HG03103 (cell line): ENCODE measurements at regions not wholly inside any gene's neighbourhood (a gene's known extent, or its start where the extent isn't known, plus 50 kb on each side); places are given as distances from the start of the nearest gene placed in this dataset.

Experiments
- ATAC-seq: cut with Tn5 transposase; IDR thresholded peaks from one replicate; pipeline ENCODE4 v1.9.1; 2021; ENCODE audit warnings: low read depth; ENCODE audit not compliant: unreplicated experiment

- no peak for ATAC-seq
These were observed 175.8 kb upstream of the RARB start for GRCh38 chr3:25252291-25252690.

DNA sequence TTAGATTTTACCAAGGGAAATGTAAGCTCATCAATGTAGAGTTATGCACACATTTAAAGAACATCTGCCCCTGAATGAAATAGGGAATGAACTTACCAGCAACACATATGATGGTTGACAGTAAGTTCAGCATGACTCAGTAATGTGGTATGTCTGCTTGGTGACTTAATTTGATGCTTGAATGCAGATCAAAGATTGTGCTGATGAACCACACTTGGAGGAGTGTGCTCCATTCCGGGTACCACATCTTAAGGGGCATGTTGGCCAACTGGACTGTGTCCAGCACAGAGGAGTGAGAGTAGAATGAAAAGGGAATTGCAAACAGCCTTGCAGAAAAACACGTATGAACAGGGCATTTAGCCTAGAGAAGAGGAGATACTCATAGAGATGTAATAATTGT is 171.0 kb upstream of the RARB start:
- no peak for ATAC-seq

- no peak for ATAC-seq
These were observed 168.2 kb upstream of the RARB start for GRCh38 chr3:25259871-25260270.

- ATAC-seq = no peak
These were observed 165.7 kb upstream of the RARB start for GRCh38 chr3:25262322-25262721.

- ATAC-seq = no peak
These were observed 162.8 kb upstream of the RARB start for GRCh38 chr3:25265284-25265683.

DNA sequence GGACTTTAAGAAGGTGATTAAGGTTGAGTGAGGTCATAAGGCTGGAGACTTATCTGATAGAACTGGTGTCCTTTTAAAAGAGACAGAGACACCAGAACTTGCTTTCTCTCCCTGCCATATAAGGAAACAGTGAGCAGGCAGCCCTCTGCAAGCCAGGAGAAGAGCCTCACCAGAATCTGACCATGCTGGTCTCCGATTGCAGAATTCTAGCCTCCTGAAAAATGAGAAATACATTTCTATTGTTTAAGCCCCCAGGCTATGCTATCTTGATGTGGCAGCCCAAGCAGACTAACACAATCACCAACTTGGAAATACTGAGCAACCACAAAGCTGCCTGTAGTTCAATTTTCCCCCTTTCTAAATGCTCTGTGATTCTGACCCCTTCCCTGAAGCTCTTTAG is 161.4 kb upstream of the RARB start:
- ATAC-seq = no peak

DNA sequence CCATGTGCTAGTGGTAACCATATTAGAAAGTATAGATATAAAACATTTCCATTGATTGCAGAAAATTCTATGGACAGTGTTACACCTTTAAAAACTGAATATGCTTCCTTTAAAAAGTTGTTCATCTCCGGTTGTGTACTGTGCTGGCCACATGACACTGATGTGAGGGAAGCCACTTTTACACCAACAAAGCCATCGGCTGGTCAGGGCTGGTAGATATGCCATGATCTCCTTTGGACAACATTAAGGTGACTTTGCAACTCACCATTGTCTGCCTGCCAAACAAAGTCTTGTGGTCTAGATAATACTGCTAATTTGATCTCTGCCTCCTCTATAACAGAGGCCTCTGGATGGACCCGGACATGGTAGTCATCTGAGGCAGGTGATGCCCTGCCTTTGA is 156.0 kb upstream of the RARB start:
- no peak for ATAC-seq

- no peak for ATAC-seq
These were observed 154.4 kb upstream of the RARB start for GRCh38 chr3:25273582-25274171.

DNA sequence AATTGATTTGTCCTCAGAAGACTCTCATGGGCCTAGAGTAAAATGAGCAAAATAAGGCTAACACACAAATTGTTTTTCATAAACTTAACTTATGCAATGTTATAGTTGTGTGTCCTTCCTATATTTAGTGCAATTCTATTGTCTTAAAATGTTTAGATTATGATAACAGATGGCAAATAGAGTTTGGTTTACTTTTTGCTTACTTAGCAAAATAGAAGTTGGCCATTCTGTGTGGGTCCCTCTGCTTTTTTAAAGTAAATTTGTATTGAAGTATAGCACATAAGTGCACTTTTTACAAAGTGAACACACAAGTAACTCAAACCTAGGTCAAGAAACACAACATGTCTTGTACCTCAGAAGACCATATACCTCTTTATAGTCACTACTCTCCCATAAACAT is 150.6 kb upstream of the RARB start:
- ATAC-seq = no peak

GRCh38 chr3:25281041-25281731 is 146.9 kb upstream of the RARB start:
- ATAC-seq = no peak

GRCh38 chr3:25281732-25282126 is 146.3 kb upstream of the RARB start:
- ATAC-seq = no peak

- ATAC-seq = no peak
These were observed 144.4 kb upstream of the RARB start for GRCh38 chr3:25283613-25284012.

GRCh38 chr3:25284249-25284648 is 143.8 kb upstream of the RARB start:
- no peak for ATAC-seq

- no peak for ATAC-seq
These were observed 140.7 kb upstream of the RARB start for GRCh38 chr3:25287291-25287884.

- no peak for ATAC-seq
These were observed 139.7 kb upstream of the RARB start for GRCh38 chr3:25288413-25288812.

DNA sequence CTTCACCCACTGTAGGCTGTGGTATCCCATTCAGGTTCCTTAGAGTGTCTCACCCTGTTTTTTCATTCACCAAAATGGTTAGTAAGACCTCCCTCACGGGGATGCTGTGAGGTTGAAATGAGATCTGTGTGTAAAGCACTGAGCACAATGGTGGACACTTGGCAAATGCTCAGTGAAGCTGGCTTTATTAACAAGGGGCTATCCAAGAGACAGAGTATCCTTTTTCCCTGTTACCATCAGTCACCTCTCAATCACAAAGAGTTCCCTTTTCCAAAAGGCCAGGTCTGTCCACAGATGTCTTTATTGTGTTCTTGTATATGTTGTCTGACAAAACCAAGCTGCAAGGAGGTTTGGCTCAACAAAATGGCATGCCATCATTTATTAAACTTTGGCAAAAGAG is 138.9 kb upstream of the RARB start:
- no peak for ATAC-seq

DNA sequence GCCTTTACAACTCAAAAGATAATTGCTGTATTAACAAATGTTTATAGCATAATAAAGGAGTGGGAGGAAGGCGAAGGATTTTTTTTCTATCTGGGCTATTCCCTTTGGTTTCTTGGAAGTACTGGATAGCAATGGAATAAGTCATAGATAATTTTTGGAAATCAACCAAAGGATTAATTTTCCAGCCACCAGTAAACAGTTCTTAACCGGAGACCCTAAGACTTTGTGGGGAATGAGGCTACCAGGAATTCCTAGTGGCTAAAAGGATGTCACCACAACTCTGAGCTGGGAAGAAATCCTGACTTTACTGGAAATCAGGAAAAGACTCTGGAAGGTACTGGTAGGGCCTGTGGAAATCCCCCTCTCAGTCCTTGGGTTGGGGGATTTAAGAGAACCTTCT is 138.4 kb upstream of the RARB start:
- no peak for ATAC-seq

DNA sequence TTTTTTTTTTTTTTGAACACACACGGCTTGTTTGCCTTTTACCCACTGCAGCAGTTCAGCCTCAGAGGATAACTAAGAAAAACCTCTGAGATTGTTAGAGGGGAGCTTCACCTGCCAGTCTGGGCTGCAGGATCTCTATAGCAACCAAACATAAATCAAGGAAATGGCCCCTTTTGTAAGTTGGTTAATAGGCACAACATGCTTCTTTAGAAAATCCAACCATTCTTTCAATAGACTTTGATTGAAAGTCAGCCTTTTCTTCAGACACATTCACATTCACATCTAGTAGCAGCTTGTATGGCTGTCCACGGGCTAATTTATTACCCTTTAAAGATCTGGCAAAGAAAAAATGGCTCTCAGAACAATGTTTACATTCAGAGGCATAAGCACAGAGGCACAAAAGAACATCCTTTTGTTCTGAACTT is 136.6 kb upstream of the RARB start:
- ATAC-seq = no peak

DNA sequence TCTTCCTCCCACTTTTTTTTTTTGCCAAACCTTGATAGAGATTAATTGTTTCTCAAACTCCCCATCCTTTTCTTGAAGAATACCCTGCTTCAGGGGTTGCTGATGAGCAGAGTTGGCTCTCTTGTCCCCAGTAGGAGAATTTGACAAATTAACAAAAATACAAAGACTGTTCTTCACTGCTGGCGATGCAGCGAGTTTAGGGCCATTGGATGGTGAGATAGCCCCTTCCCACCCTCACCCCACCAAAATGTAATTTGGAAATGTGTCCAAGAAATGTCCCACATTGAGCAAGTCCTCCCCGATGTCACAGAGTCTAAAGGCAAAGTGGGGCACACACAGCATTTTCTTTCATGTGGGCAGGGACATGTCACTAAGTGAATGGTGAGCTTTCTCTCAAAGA is 136.0 kb upstream of the RARB start:
- ATAC-seq = no peak

- no peak for ATAC-seq
These were observed 135.5 kb upstream of the RARB start for GRCh38 chr3:25292595-25292994.

DNA sequence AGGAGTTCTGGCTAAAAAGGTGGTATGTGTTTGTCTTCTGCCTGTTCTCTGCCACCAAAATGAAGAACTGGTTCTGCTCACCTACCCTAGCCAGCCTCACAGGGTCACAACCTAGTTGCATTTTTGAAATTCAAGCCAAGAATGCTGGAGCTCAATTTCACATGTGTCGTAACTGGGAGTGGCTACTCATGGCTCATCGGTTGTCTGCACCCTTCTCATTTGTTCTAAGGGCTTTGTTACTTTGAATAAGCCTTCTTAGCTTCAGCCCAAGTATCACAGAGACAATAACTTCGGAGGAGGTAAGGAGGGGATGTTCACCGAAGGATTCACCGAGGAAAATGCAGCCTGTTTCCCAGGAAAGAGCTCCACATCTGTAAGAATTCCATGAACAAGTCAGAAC is 134.3 kb upstream of the RARB start:
- no peak for ATAC-seq

DNA sequence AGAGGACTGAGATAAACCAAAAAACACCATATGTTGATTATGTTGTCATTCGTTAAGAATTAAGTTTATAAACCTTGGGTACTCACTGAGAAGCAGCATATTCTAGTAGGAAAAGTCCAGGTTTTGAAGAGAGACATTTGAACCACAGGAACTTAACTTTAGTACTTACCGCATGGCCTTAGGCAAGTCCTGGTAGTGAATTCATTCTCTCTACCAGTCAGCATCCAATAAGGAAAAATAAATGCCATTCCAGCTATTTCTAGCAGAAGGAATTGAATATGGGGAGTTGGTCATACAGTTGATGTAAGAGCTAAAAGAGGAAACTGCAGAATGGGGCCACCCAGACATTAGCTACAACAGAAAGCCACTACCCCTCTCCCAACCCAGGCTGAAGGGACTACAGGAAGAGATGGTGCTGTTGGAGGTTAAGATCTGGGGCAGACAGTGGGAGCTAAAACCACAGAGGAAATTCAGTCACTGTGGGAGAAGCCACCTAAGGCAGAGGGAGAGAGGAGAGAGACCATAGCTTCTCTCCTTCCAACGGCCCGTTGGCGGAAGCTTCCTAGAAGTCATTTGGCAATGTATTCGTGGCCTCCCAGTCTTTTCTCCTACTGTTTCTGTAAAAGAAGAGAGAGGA is 133.8 kb upstream of the RARB start:
- ATAC-seq = no peak
